Subcutaneous abdominal adipose tissue (tissue), 5 donors: ENCODE measurements at regions not wholly inside any gene's neighbourhood (a gene's known extent, or its start where the extent isn't known, plus 50 kb on each side); places are given as distances from the start of the nearest gene placed in this dataset.
"Not testable (repeated sequence)": the region's sequence is repeated elsewhere in the genome, so short reads cannot be mapped to it uniquely, and the experiment has no call there.

ENCODE experiments used
- H3K27ac ChIP-seq: one replicate; pipeline ENCODE4 v1.7.0; 2013; ENCODE audit warnings: low read depth, mild to moderate bottlenecking, inconsistent platforms, low read length, moderate library complexity
- H3K27me3 ChIP-seq, 5 donors: one replicate each; pipeline ENCODE4 v1.7.0; 2013; ENCODE audit warnings: low read length in 5 of 5, inconsistent platforms in 1 of 5; ENCODE audit not compliant: control insufficient read depth in 5 of 5, insufficient read depth in 4 of 5
- H3K36me3 ChIP-seq, 5 donors: one replicate each; pipeline ENCODE4 v1.7.0; 2013; ENCODE audit warnings: low read length in 5 of 5; ENCODE audit not compliant: control insufficient read depth in 5 of 5, insufficient read depth in 5 of 5
- H3K4me1 ChIP-seq, 5 donors: one replicate each; pipeline ENCODE4 v1.7.0; 2013; ENCODE audit warnings: low read length in 5 of 5, mild to moderate bottlenecking in 3 of 5, moderate library complexity in 1 of 5; ENCODE audit not compliant: control insufficient read depth in 5 of 5, insufficient read depth in 5 of 5
- H3K4me3 ChIP-seq, 5 donors: one replicate each; pipeline ENCODE4 v1.7.0; 2013; ENCODE audit warnings: low read length in 5 of 5, low read depth in 1 of 5
- H3K9ac ChIP-seq, 5 donors: one replicate each; pipeline ENCODE4 v1.7.0; 2013; ENCODE audit warnings: low read length in 5 of 5, mild to moderate bottlenecking in 4 of 5, moderate library complexity in 3 of 5
- H3K9me3 ChIP-seq, 5 donors: one replicate each; pipeline ENCODE4 v1.7.0; 2013; ENCODE audit warnings: low read length in 5 of 5; ENCODE audit not compliant: control insufficient read depth in 5 of 5
- donor health status: healthy.
- donor health status: healthy.
- donor health status: healthy.
- donor health status: healthy.
- donor health status: healthy.

GRCh38 chr3:126284258-126284904 is 72.8 kb downstream of the KLF15 start:
- Histone ChIP-seq H3K27ac (no peak overlapping the region), H3K27me3 (peaks cover 0 to 6% (median 0%) of the 10 kb centered on the region in 5 donors), H3K9ac (no peak overlapping the region), H3K4me1 (peaks cover under 1 to 23% (median 19%) of the 10 kb centered on the region in 5 donors), H3K36me3 (no peaks in the 10 kb centered on the region), H3K4me3 (no peak overlapping the region), H3K9me3 (no peaks in the 10 kb centered on the region)

GRCh38 chr3:126283651-126284050 is 73.6 kb downstream of the KLF15 start:
- not testable (repeated sequence) for H3K9me3 ChIP-seq, H3K4me3 ChIP-seq, H3K27me3 ChIP-seq, H3K36me3 ChIP-seq, H3K9ac ChIP-seq, H3K27ac ChIP-seq
- peaks cover 0 to 22% (median 19%) of the 10 kb centered on the region in 5 donors for H3K4me1 ChIP-seq

DNA sequence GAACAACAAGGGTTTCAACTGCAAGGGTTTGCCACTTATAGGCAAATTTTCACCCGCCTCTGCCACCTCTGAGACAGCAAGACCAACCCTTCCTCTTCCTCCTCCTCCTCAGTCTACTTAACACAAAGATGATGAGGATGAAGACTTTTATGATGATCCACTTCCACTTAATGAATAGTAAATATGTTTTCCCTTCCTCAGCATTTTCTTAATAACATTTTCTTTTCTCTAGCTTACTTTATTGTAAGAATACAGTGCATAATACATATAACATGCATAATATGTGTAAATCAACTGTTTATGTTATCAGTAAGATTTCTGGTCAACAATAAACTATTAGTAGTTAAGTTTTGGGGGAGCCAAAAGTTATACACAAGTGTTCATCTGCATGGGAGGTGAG is 77.4 kb downstream of the KLF15 start:
- H3K9me3 ChIP-seq = no peaks in the 10 kb centered on the region
- no peak overlapping the region for H3K4me3 ChIP-seq
- peaks cover 0 to 2% (median 0%) of the 10 kb centered on the region in 5 donors for H3K27me3 ChIP-seq
- H3K36me3 ChIP-seq = no peaks in the 10 kb centered on the region
- no peak overlapping the region for H3K9ac ChIP-seq
- peaks cover 3 to 28% (median 20%) of the 10 kb centered on the region in 5 donors for H3K4me1 ChIP-seq
- H3K27ac ChIP-seq = no peak overlapping the region

- Histone ChIP-seq H3K4me1 (peaks cover 3 to 48% (median 38%) of the 10 kb centered on the region in 5 donors), H3K36me3 (no peaks in the 10 kb centered on the region), H3K9ac (no peak overlapping the region), H3K27ac (peak overlapping the region; percentile 73), H3K27me3 (peaks cover 0 to 2% (median 0%) of the 10 kb centered on the region in 5 donors), H3K4me3 (no peak overlapping the region), H3K9me3 (no peaks in the 10 kb centered on the region)
These were observed 79.4 kb downstream of the KLF15 start for GRCh38 chr3:126277629-126278378.

DNA sequence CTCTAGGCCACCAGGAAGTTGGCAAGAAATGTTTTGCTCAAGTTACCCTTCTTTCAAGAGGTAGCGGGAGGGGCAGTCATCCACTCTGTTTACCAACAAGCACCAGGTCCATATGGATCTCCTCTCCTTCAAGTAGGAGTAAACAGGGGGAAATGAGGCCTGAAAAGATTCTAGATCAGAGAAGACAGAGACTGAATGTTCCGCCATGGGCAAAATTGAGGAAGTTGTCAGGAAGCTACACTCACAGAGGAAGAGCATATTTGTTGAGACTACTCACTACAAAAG is 81.6 kb downstream of the KLF15 start:
- Histone ChIP-seq H3K9me3 (no peaks in the 10 kb centered on the region), H3K4me1 (peaks cover 3 to 65% (median 49%) of the 10 kb centered on the region in 5 donors), H3K4me3 (peak overlapping the region in 1 of 5 donors; percentile 46), H3K27ac (peak overlapping the region; percentile 87), H3K27me3 (peaks cover 0 to 2% (median 0%) of the 10 kb centered on the region in 5 donors), H3K36me3 (no peaks in the 10 kb centered on the region), H3K9ac (no peak overlapping the region)

DNA sequence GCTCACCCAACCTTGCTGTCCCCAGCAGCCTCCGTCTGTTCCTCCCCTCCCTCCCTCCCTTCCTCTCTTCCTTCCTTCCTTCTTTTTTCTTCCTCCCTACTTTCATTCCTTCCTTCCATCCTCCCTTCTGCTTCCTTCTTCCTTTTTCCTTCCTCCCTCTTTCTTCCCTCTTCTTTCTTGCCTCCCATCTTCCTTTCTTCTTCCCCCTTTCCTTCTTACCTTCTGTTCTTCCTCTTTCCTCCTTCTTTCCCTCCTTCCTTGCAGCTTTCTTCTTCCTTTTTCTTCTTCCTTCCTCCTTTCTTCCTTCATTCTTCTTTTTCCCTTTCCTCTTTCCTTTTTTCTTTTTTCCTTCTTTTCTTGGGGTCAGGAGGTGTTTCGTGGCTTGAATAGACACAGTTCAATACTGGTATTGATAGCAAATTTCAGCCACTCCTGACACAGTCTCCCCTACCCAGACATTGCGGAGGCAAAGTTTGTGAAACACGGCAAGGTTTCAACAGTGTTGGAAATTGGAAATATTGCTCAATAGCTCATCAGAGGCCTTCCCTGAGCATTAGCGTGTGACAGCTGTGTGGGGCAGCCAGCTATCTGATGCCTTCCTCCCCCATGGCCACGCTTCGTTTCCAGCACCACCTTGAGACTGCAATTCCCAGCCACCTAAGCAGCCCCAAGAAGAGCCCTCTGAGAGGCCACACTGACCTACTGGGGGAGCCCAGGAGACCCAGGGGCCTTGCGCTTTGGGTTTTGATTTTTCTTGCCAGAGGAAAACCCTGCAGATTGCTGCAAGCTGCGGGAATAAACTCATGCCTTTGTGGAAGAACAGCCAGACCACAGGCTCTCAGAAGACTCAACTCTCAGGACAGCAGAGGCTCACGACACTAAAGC is 82.2 kb downstream of the KLF15 start:
- Histone ChIP-seq H3K27ac (peak overlapping the region; percentile 87), H3K27me3 (peaks cover 0 to 2% (median 0%) of the 10 kb centered on the region in 5 donors), H3K9me3 (no peaks in the 10 kb centered on the region), H3K36me3 (no peaks in the 10 kb centered on the region), H3K4me3 (peak overlapping the region; percentile 35 to 66 (median 46)), H3K4me1 (peaks cover 3 to 71% (median 55%) of the 10 kb centered on the region in 5 donors), H3K9ac (peak overlapping the region in 2 of 5 donors; percentile 30 to 57)

DNA sequence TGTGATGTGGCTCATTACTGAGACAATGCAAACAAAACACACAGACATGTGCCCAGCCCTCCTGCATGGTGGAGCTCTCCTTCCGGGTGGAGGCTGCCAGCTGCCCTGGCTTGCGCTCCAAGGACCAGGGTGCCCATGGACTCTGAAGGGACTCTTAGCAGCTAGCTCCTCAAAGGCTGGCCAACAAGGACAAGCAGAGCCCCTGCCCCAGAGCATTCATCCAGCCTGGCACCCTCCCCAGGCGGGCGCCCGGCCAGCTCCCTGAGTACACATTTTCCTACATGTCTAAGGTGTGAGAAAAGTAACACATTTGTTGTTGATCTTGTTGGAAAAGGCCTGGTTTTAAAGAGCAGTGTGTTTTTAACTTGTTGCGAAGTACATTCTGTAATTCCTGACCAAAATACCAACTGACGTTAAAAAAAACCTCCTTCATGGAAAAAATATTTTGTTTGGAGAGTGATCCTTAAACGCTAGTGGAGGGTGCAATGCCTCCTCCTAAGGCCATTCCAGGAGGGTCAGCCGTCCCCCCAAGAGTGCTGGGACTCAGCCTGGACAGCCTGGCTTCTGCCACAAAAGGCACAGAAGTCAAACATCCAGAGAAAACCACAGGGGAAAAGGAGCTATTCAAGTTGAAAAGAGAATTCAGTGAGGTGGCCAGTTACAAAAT is 86.9 kb downstream of the KLF15 start:
- Histone ChIP-seq H3K36me3 (peaks cover 0 to 4% (median 0%) of the 10 kb centered on the region in 5 donors), H3K27ac (peak overlapping the region; percentile 87), H3K9ac (peak overlapping the region in 2 of 5 donors; percentile 13 to 27), H3K4me1 (peaks cover 2 to 81% (median 62%) of the 10 kb centered on the region in 5 donors), H3K9me3 (no peaks in the 10 kb centered on the region), H3K4me3 (no peak overlapping the region), H3K27me3 (peaks cover 0 to 5% (median 0%) of the 10 kb centered on the region in 5 donors)

DNA sequence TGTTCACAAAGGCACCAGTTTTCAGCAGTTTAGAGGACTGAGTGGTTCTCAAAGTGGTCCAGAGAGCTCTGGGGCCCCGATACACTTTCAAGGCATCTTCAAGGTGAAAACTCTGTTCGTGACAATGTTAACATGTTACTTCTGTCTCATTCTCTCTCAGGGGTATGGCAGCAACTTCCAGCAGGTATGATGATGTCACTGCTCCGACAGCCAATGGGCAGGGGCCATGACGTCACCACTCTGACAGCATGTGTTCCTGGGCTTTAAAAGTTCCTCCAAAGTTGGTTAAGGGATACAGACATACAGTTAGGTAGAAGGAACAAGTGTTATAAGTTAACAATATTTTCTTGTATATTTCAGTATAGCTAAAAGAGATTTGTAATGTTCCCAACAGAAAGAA is 87.9 kb downstream of the KLF15 start:
- Histone ChIP-seq H3K9me3 (no peaks in the 10 kb centered on the region), H3K4me1 (peaks cover 2 to 81% (median 57%) of the 10 kb centered on the region in 5 donors), H3K27me3 (peaks cover 0 to 5% (median 0%) of the 10 kb centered on the region in 5 donors), H3K9ac (no peak overlapping the region), H3K4me3 (no peak overlapping the region), H3K36me3 (peaks cover 0 to 4% (median 0%) of the 10 kb centered on the region in 5 donors), H3K27ac (peak overlapping the region; percentile 34)

DNA sequence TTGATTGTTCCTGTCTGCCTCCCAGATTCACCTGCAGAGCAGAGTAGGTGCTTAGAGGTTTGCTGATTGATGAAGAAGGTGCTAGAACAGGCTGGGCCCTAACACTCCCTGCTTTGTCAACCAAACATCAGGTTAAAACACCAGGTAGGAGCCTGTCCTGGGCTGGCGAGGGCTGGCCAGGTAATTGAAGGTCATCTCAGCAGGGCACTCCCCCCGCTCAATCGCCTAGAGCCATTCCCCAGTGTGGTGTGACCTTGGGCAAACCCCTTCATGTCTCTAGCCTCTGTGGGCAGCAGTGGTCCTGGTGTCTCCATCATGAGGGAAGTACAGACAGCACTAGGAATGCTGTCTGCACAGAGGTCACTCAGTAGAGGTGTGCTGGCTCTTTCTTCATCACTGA is 88.3 kb downstream of the KLF15 start:
- Histone ChIP-seq H3K9ac (no peak overlapping the region), H3K4me3 (no peak overlapping the region), H3K27me3 (peaks cover 0 to 5% (median 0%) of the 10 kb centered on the region in 5 donors), H3K4me1 (peaks cover 2 to 76% (median 53%) of the 10 kb centered on the region in 5 donors), H3K9me3 (no peaks in the 10 kb centered on the region), H3K36me3 (peaks cover 0 to 4% (median 0%) of the 10 kb centered on the region in 5 donors), H3K27ac (peak overlapping the region; percentile 34)
